Caco-2 (cell line): ENCODE measurements at regions not wholly inside any gene's neighbourhood (a gene's known extent, or its start where the extent isn't known, plus 50 kb on each side); places are given as distances from the start of the nearest gene placed in this dataset.

ENCODE experiments used
- BruUV-seq: library from RNA; stranded (reverse); fragments of 400-500 nt; replicated peaks from 2 replicates; lab custom pipeline; 2021; lab: Mats Ljungman, UMichigan
- CTCF ChIA-PET: fragments of 300-600 bp; sonication (Branson Sonifier 250); formaldehyde crosslinking; loops from one replicate; lab custom pipeline; 2022; ENCODE audit warnings: antibody characterized with exemption; lab: Charles Lee
- POLR2A ChIA-PET: fragments of 300-600 bp; sonication (Branson Sonifier 250); formaldehyde crosslinking; loops from one replicate; lab custom pipeline; 2022; ENCODE audit warnings: antibody characterized with exemption; lab: Charles Lee
- DNase-seq, 2 experiments: peaks; one replicate each; pipeline versions ENCODE4 v3.0.0 to v3.0.0-alpha.2; 2020 to 2022
- H3K27me3 ChIP-seq: replicated peaks from 2 replicates; pipeline ENCODE4 v1.6.0; 2011; ENCODE audit warnings: low read length; ENCODE audit not compliant: control insufficient read depth, insufficient read depth
- H3K36me3 ChIP-seq: 2 replicates; pipeline ENCODE4 v1.5.1; 2011; ENCODE audit warnings: low read length; ENCODE audit not compliant: control insufficient read depth, insufficient read depth
- H3K4me1 ChIP-seq: fragments of 250-450 bp; sonication (Bioruptor Pico); 2 replicates; pipeline ENCODE4 v1.5.1; 2020; ENCODE audit warnings: mild to moderate bottlenecking
- H3K4me3 ChIP-seq: 2 replicates; pipeline ENCODE4 v1.5.1; 2011; ENCODE audit warnings: low read depth, mild to moderate bottlenecking, control low read depth, low read length
- H3K9me3 ChIP-seq: fragments of 250-450 bp; sonication (Bioruptor Pico); 2 replicates; pipeline ENCODE4 v1.5.1; 2020; ENCODE audit warnings: mild to moderate bottlenecking, moderate library complexity
- H3K27ac Mint-ChIP-seq: one replicate; pipeline ENCODE4 v1.8.0; 2022; ENCODE audit warnings: mixed read lengths; ENCODE audit not compliant: unreplicated experiment
- H3K27me3 Mint-ChIP-seq: one replicate; pipeline ENCODE4 v1.8.0; 2022; ENCODE audit warnings: mixed read lengths; ENCODE audit not compliant: insufficient read depth, unreplicated experiment
- H3K36me3 Mint-ChIP-seq: one replicate; pipeline ENCODE4 v1.8.0; 2022; ENCODE audit warnings: mild to moderate bottlenecking, mixed read lengths; ENCODE audit not compliant: insufficient read depth, unreplicated experiment
- H3K4me1 Mint-ChIP-seq: one replicate; pipeline ENCODE4 v1.8.0; 2022; ENCODE audit warnings: low read depth, mixed read lengths; ENCODE audit not compliant: unreplicated experiment
- H3K4me3 Mint-ChIP-seq: one replicate; pipeline ENCODE4 v1.8.0; 2022; ENCODE audit warnings: mild to moderate bottlenecking, moderate library complexity, mixed read lengths; ENCODE audit not compliant: unreplicated experiment
- H3K9me3 Mint-ChIP-seq: one replicate; pipeline ENCODE4 v1.8.0; 2022; ENCODE audit warnings: mixed read lengths; ENCODE audit not compliant: unreplicated experiment
- intact Hi-C: fragments of 100-400 bp; cut with micrococcal nuclease; formaldehyde crosslinking; loops from one replicate; pipeline ENCODE4 v1.10.0; 2022; ENCODE audit not compliant: unreplicated experiment
- TF ChIP-seq, protein P1 (sequence below), 2 experiments: fragments of 200-600 bp in 1 of 2; IDR thresholded peaks; 1 replicate in 1 of 2; 2 replicates in 1 of 2; pipeline versions ENCODE4 v1.5.1 to v1.8.0; 2011 to 2022; ENCODE audit warnings: antibody characterized with exemption in 1 of 2, control low read depth in 1 of 2, inconsistent platforms in 1 of 2, low read depth in 1 of 2, low read length in 1 of 2, mild to moderate bottlenecking in 1 of 2, moderate library complexity in 1 of 2; ENCODE audit not compliant: insufficient read depth in 1 of 2, severe bottlenecking in 1 of 2, unreplicated experiment in 1 of 2

DNA sequence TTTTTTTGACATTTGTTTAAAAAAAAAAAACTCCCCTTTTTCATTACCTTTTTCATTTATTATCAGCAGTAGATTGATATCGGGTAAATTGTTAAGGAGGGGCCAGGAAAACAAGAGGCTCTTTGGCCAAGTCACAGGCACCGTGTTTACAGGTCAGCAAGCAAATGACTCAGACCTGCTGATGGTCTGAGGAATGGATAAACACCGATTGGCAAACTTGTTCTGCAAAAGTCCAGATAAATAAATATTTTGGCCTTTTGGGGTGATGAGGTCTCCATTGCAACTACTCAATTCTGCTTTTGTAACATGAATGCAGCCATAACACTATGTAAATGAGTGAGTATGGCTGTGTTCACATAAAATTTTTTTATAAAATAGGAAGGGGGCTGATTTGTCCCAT is 94.0 kb downstream of the RPS29 start:
- ChIA-PET CTCF (no interaction called here), POLR2A (no interaction called here)
- H3K4me1 ChIP-seq, result no peaks in the 10 kb centered on the region
- Mint-ChIP-seq H3K27me3 (no peaks in the 10 kb centered on the region), H3K4me1 (no peaks in the 10 kb centered on the region), H3K36me3 (no peaks in the 10 kb centered on the region), H3K4me3 (no peak overlapping the region), H3K27ac (no peak overlapping the region), H3K9me3 (peaks cover 10% of the 10 kb centered on the region)
- no peaks in the 10 kb centered on the region for H3K9me3 ChIP-seq
- no TSS peak for BruUV-seq
- DNase-seq, result no peak
- TF ChIP-seq, protein P1, sequence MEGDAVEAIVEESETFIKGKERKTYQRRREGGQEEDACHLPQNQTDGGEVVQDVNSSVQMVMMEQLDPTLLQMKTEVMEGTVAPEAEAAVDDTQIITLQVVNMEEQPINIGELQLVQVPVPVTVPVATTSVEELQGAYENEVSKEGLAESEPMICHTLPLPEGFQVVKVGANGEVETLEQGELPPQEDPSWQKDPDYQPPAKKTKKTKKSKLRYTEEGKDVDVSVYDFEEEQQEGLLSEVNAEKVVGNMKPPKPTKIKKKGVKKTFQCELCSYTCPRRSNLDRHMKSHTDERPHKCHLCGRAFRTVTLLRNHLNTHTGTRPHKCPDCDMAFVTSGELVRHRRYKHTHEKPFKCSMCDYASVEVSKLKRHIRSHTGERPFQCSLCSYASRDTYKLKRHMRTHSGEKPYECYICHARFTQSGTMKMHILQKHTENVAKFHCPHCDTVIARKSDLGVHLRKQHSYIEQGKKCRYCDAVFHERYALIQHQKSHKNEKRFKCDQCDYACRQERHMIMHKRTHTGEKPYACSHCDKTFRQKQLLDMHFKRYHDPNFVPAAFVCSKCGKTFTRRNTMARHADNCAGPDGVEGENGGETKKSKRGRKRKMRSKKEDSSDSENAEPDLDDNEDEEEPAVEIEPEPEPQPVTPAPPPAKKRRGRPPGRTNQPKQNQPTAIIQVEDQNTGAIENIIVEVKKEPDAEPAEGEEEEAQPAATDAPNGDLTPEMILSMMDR (IDR thresholded peaks at IDR 0.05; ENCODE audit: insufficient read depth in 1 of 2, low read depth in 1 of 2, low read length in 1 of 2, severe bottlenecking in 1 of 2, unreplicated experiment in 1 of 2), result no peak
- no peaks in the 10 kb centered on the region for H3K36me3 ChIP-seq
- H3K27me3 ChIP-seq, result no peaks in the 10 kb centered on the region
- no peak overlapping the region for H3K4me3 ChIP-seq
- intact Hi-C loops, result no loop called here

DNA sequence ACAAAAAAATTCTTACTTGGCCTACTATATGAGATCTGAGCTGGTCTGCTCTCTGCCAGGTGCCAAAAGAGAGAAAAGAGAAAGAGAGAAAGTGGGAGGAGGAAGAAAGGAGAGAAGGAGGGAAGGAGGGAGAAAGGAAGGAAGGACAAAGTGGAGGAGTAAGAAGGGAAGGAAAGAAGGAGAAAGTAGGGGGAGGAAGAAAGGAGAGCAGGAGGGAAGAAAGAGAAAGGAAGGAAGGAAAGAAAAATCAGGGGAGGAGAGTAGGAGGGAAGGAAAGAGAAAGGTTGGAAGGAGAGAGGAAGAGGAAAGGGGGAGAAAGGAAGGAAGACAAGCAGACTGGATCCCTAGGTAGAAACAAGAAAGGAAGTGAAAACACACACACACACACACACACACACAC is 96.8 kb downstream of the RPS29 start:
- ChIA-PET CTCF (no interaction called here), POLR2A (no interaction called here)

DNA sequence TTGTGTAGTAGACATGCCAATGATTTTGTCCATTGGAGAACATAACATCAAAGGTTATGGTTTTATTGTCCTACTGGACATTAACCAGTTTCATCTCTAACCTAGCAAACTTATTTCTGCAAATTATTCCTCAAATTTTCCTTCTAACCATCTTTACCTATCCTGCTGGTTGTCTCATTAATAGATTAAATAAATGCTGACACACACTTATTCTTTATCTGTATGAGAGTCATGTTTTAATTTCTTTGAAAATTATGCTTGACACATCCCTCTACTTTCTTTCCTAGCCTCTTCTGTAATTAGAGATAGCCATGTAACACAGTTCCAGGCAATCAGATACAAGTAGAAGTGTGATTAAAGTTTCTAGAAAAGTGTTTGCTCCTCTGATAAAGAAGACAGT is 98.9 kb downstream of the RPS29 start:
- H3K9me3 ChIP-seq, result no peaks in the 10 kb centered on the region
- DNase-seq, result no peak
- H3K27me3 ChIP-seq, result no peaks in the 10 kb centered on the region
- ChIA-PET CTCF (no interaction called here), POLR2A (no interaction called here)
- intact Hi-C loops, result no loop called here
- no peak overlapping the region for H3K27ac Mint-ChIP-seq
- no peaks in the 10 kb centered on the region for H3K27me3 Mint-ChIP-seq
- H3K36me3 Mint-ChIP-seq, result no peaks in the 10 kb centered on the region
- no TSS peak for BruUV-seq
- no peak overlapping the region for H3K4me3 Mint-ChIP-seq
- no peak overlapping the region for H3K4me3 ChIP-seq
- H3K4me1 Mint-ChIP-seq, result no peaks in the 10 kb centered on the region
- TF ChIP-seq, protein P1 (IDR thresholded peaks at IDR 0.05; ENCODE audit: insufficient read depth in 1 of 2, low read depth in 1 of 2, low read length in 1 of 2, severe bottlenecking in 1 of 2, unreplicated experiment in 1 of 2), result no peak
- H3K36me3 ChIP-seq, result no peaks in the 10 kb centered on the region
- no peaks in the 10 kb centered on the region for H3K4me1 ChIP-seq
- H3K9me3 Mint-ChIP-seq, result peaks cover 10% of the 10 kb centered on the region

More for the DNA sequence above, 96.8 kb downstream of the RPS29 start:
- H3K36me3 Mint-ChIP-seq, result no peaks in the 10 kb centered on the region
- no peak overlapping the region for H3K4me3 Mint-ChIP-seq
- H3K4me1 ChIP-seq, result no peaks in the 10 kb centered on the region
- DNase-seq, result no peak
- no peaks in the 10 kb centered on the region for H3K36me3 ChIP-seq
- H3K27ac Mint-ChIP-seq, result no peak overlapping the region
- H3K4me1 Mint-ChIP-seq, result no peaks in the 10 kb centered on the region
- intact Hi-C loops, result no loop called here
- no peaks in the 10 kb centered on the region for H3K27me3 ChIP-seq
- no peaks in the 10 kb centered on the region for H3K9me3 ChIP-seq
- no peak overlapping the region for H3K4me3 ChIP-seq
- peaks cover 10% of the 10 kb centered on the region for H3K9me3 Mint-ChIP-seq
- TF ChIP-seq, protein P1 (IDR thresholded peaks at IDR 0.05; ENCODE audit: insufficient read depth in 1 of 2, low read depth in 1 of 2, low read length in 1 of 2, severe bottlenecking in 1 of 2, unreplicated experiment in 1 of 2), result no peak
- no TSS peak for BruUV-seq
- H3K27me3 Mint-ChIP-seq, result no peaks in the 10 kb centered on the region
